Mucosa of gallbladder (tissue), 1 donor: ENCODE measurements at regions not wholly inside any gene's neighbourhood (a gene's known extent, or its start where the extent isn't known, plus 50 kb on each side); places are given as distances from the start of the nearest gene placed in this dataset.

Experiments used
- DNase-seq: peaks from one replicate; pipeline ENCODE4 v3.0.0-alpha.2; 2020; ENCODE audit warnings: low spot score
- donor health status: DM: no; HTN: no; CAD: no.

- DNase-seq = no peak
These were observed 52.1 kb upstream of the PPFIA2 start for GRCh38 chr12:81811061-81811777.

- DNase-seq = no peak
These were observed 50.9 kb upstream of the PPFIA2 start for GRCh38 chr12:81809829-81810595.

- DNase-seq = no peak
These were observed 50.1 kb upstream of the PPFIA2 start for GRCh38 chr12:81809113-81809777.
